Upper lobe of right lung (tissue), 1 donor: ENCODE measurements at regions not wholly inside any gene's neighbourhood (a gene's known extent, or its start where the extent isn't known, plus 50 kb on each side); places are given as distances from the start of the nearest gene placed in this dataset.

ENCODE experiments used
- ATAC-seq: fragments of 200-7000 bp; cut with Tn5 transposase; one replicate; pipeline ENCODE4 v1.9.1; 2020; ENCODE audit warnings: mild to moderate bottlenecking, moderate library complexity
- DNase-seq: peaks from one replicate; pipeline ENCODE4 v3.0.0-alpha.2; 2020
- H3K27ac ChIP-seq: fragments of 200-600 bp; one replicate; pipeline ENCODE4 v1.8.0; 2022
- H3K27me3 ChIP-seq: fragments of 200-600 bp; one replicate; pipeline ENCODE4 v1.8.0; 2022; ENCODE audit warnings: mild to moderate bottlenecking
- H3K36me3 ChIP-seq: fragments of 200-600 bp; one replicate; pipeline ENCODE4 v1.8.0; 2022
- H3K4me1 ChIP-seq: fragments of 200-600 bp; one replicate; pipeline ENCODE4 v1.8.0; 2022
- H3K4me3 ChIP-seq: fragments of 200-600 bp; one replicate; pipeline ENCODE4 v1.8.0; 2022; ENCODE audit warnings: mild to moderate bottlenecking
- H3K9me3 ChIP-seq: fragments of 200-600 bp; one replicate; pipeline ENCODE4 v1.8.0; 2022
- CTCF ChIP-seq: fragments of 200-600 bp; IDR thresholded peaks from one replicate; pipeline ENCODE4 v1.8.0; 2022; ENCODE audit warnings: antibody characterized with exemption
- intact Hi-C: fragments of 100-400 bp; cut with DNase I; formaldehyde crosslinking; loops from one replicate; pipeline ENCODE4 v1.11.0; 2022
- donor health status: DM: no; HTN: yes; CAD: no; lungs with severe emphysema.

- H3K27ac ChIP-seq = no peak overlapping the region
- peak; percentile 45 for TF ChIP-seq CTCF
- ATAC-seq (no peak), DNase-seq (no peak)
- no peak overlapping the region for H3K4me3 ChIP-seq
- no peaks in the 10 kb centered on the region for H3K27me3 ChIP-seq
- H3K36me3 ChIP-seq = no peaks in the 10 kb centered on the region
- intact Hi-C loops = no loop called here
- no peaks in the 10 kb centered on the region for H3K9me3 ChIP-seq
- no peaks in the 10 kb centered on the region for H3K4me1 ChIP-seq
Measured at GRCh38 chr12:63068857-63069442, 82.1 kb downstream of the AVPR1A start.

GRCh38 chr12:63066782-63067181 is 84.2 kb downstream of the AVPR1A start:
- Histone ChIP-seq H3K9me3 (no peaks in the 10 kb centered on the region), H3K4me3 (no peak overlapping the region), H3K4me1 (no peaks in the 10 kb centered on the region), H3K27me3 (no peaks in the 10 kb centered on the region), H3K36me3 (no peaks in the 10 kb centered on the region), H3K27ac (no peak overlapping the region)
- intact Hi-C loops = no loop called here
- no peak for TF ChIP-seq CTCF
- no peak for DNase-seq
- ATAC-seq = no peak

- ATAC-seq = no peak
- H3K27ac ChIP-seq = no peak overlapping the region
- no peaks in the 10 kb centered on the region for H3K27me3 ChIP-seq
- intact Hi-C loops = no loop called here
- DNase-seq = no peak
- no peaks in the 10 kb centered on the region for H3K9me3 ChIP-seq
- no peak for TF ChIP-seq CTCF
- H3K4me3 ChIP-seq = no peak overlapping the region
- no peaks in the 10 kb centered on the region for H3K36me3 ChIP-seq
- H3K4me1 ChIP-seq = no peaks in the 10 kb centered on the region
Measured at GRCh38 chr12:63066136-63066535, 84.9 kb downstream of the AVPR1A start.

- no peaks in the 10 kb centered on the region for H3K27me3 ChIP-seq
- intact Hi-C loops = no loop called here
- H3K4me3 ChIP-seq = no peak overlapping the region
- no peaks in the 10 kb centered on the region for H3K4me1 ChIP-seq
- TF ChIP-seq CTCF = no peak
- DNase-seq (no peak), ATAC-seq (no peak)
- no peaks in the 10 kb centered on the region for H3K36me3 ChIP-seq
- H3K27ac ChIP-seq = no peak overlapping the region
- H3K9me3 ChIP-seq = no peaks in the 10 kb centered on the region
Measured at GRCh38 chr12:63064080-63064479, 86.9 kb downstream of the AVPR1A start.

- ATAC-seq (no peak), DNase-seq (no peak)
- H3K9me3 ChIP-seq = no peaks in the 10 kb centered on the region
- TF ChIP-seq CTCF = no peak
- no peaks in the 10 kb centered on the region for H3K27me3 ChIP-seq
- intact Hi-C loops = loop anchor here (5.0 kb wide), 1 partner anchor 494 kb away; no protein-coding TSS in a partner anchor
- H3K27ac ChIP-seq = no peak overlapping the region
- no peak overlapping the region for H3K4me3 ChIP-seq
- no peaks in the 10 kb centered on the region for H3K36me3 ChIP-seq
- no peaks in the 10 kb centered on the region for H3K4me1 ChIP-seq
Measured at GRCh38 chr12:63056649-63057048, 94.4 kb downstream of the AVPR1A start.

GRCh38 chr12:63052696-63053095 is 98.3 kb downstream of the AVPR1A start:
- no peak overlapping the region for H3K4me3 ChIP-seq
- no peaks in the 10 kb centered on the region for H3K9me3 ChIP-seq
- no peaks in the 10 kb centered on the region for H3K4me1 ChIP-seq
- no peak for TF ChIP-seq CTCF
- no peak for DNase-seq
- H3K36me3 ChIP-seq = no peaks in the 10 kb centered on the region
- intact Hi-C loops = no loop called here
- H3K27ac ChIP-seq = no peak overlapping the region
- ATAC-seq = no peak
- H3K27me3 ChIP-seq = no peaks in the 10 kb centered on the region
